Fibroblast of mammary gland (primary cell): ENCODE measurements at regions not wholly inside any gene's neighbourhood (a gene's known extent, or its start where the extent isn't known, plus 50 kb on each side); places are given as distances from the start of the nearest gene placed in this dataset.
A peak's percentile ranks its signal among the peaks of the same experiment; 100 is the strongest.

ENCODE experiments used
- DNase-seq: peaks from one replicate; pipeline ENCODE4 v3.0.0-alpha.2; 2010; ENCODE audit warnings: low read depth
- H3K4me3 ChIP-seq: 2 replicates; pipeline ENCODE4 v1.5.1; 2011; ENCODE audit warnings: low read depth, mild to moderate bottlenecking, low read length, moderate library complexity; ENCODE audit not compliant: control insufficient read depth
- CTCF ChIP-seq: conservative IDR thresholded peaks from 2 replicates; pipeline ENCODE4 v1.5.1; 2011; ENCODE audit warnings: low read depth, low read length, inconsistent platforms; ENCODE audit not compliant: control insufficient read depth, insufficient read depth

- TF ChIP-seq CTCF = no peak
- no peak overlapping the region for H3K4me3 ChIP-seq
- DNase-seq = no peak
These were observed 380.0 kb upstream of the SOX9 start for GRCh38 chr17:71740866-71741265.

- H3K4me3 ChIP-seq = no peak overlapping the region
- DNase-seq = no peak
- no peak for TF ChIP-seq CTCF
These were observed 379.0 kb upstream of the SOX9 start for GRCh38 chr17:71741836-71742235.

- no peak for DNase-seq
- TF ChIP-seq CTCF = no peak
- no peak overlapping the region for H3K4me3 ChIP-seq
These were observed 371.9 kb upstream of the SOX9 start for GRCh38 chr17:71748872-71749271.

- DNase-seq = no peak
- no peak for TF ChIP-seq CTCF
- no peak overlapping the region for H3K4me3 ChIP-seq
These were observed 367.8 kb upstream of the SOX9 start for GRCh38 chr17:71753070-71753469.

- no peak for TF ChIP-seq CTCF
- no peak overlapping the region for H3K4me3 ChIP-seq
- peak; percentile 7 for DNase-seq
These were observed 363.7 kb upstream of the SOX9 start for GRCh38 chr17:71757156-71757555.

GRCh38 chr17:71757956-71758355 lies 362.9 kb upstream of the SOX9 start:
- DNase-seq = no peak
- TF ChIP-seq CTCF = no peak
- no peak overlapping the region for H3K4me3 ChIP-seq

GRCh38 chr17:71759422-71760060 lies 361.3 kb upstream of the SOX9 start:
- no peak for DNase-seq
- TF ChIP-seq CTCF = no peak
- no peak overlapping the region for H3K4me3 ChIP-seq
